Lower lobe of right lung (tissue), 2 donors: ENCODE measurements at regions not wholly inside any gene's neighbourhood (a gene's known extent, or its start where the extent isn't known, plus 50 kb on each side); places are given as distances from the start of the nearest gene placed in this dataset.

Experiments
- ATAC-seq, 2 donors: fragments of 200-7000 bp; cut with Tn5 transposase; one replicate each; pipeline ENCODE4 v1.9.1; 2020 to 2022; ENCODE audit warnings: mild to moderate bottlenecking in 2 of 2, moderate library complexity in 2 of 2
- DNase-seq: peaks from one replicate; pipeline ENCODE4 v3.0.0-alpha.2; 2020
- H3K27ac ChIP-seq: fragments of 200-600 bp; one replicate; pipeline ENCODE4 v1.8.0; 2022
- H3K27me3 ChIP-seq: fragments of 200-600 bp; one replicate; pipeline ENCODE4 v1.8.0; 2022; ENCODE audit warnings: low read depth
- H3K36me3 ChIP-seq: fragments of 200-600 bp; one replicate; pipeline ENCODE4 v1.8.0; 2022; ENCODE audit warnings: mild to moderate bottlenecking
- H3K4me1 ChIP-seq: fragments of 200-600 bp; one replicate; pipeline ENCODE4 v1.8.0; 2022
- H3K4me3 ChIP-seq: fragments of 200-600 bp; one replicate; pipeline ENCODE4 v1.8.0; 2022; ENCODE audit warnings: mild to moderate bottlenecking
- H3K9me3 ChIP-seq: fragments of 200-600 bp; one replicate; pipeline ENCODE4 v1.8.0; 2022
- CTCF ChIP-seq: fragments of 200-600 bp; IDR thresholded peaks from one replicate; pipeline ENCODE4 v1.8.0; 2022; ENCODE audit warnings: antibody characterized with exemption, mild to moderate bottlenecking
- intact Hi-C: fragments of 100-400 bp; cut with DNase I; formaldehyde crosslinking; loops from one replicate; pipeline ENCODE4 v1.11.0; 2022
- donor health status: DM: no; HTN: yes; CAD: no; lungs with severe emphysema.

GRCh38 chrX:82141942-82142341 is 940.0 kb downstream of the SH3BGRL start:
- no peak overlapping the region for H3K4me3 ChIP-seq
- H3K36me3 ChIP-seq: no peaks in the 10 kb centered on the region
- H3K9me3 ChIP-seq: no peaks in the 10 kb centered on the region
- no peaks in the 10 kb centered on the region for H3K27me3 ChIP-seq
- intact Hi-C loops: no loop called here
- DNase-seq: no peak
- no peak for TF ChIP-seq CTCF
- no peak overlapping the region for H3K27ac ChIP-seq
- no peak for ATAC-seq
- H3K4me1 ChIP-seq: no peaks in the 10 kb centered on the region

GRCh38 chrX:82161195-82161594 is 959.3 kb downstream of the SH3BGRL start:
- no peak overlapping the region for H3K27ac ChIP-seq
- no peaks in the 10 kb centered on the region for H3K27me3 ChIP-seq
- ATAC-seq (no peak), DNase-seq (no peak)
- TF ChIP-seq CTCF: no peak
- H3K4me1 ChIP-seq: no peaks in the 10 kb centered on the region
- H3K36me3 ChIP-seq: no peaks in the 10 kb centered on the region
- intact Hi-C loops: no loop called here
- no peak overlapping the region for H3K4me3 ChIP-seq
- no peaks in the 10 kb centered on the region for H3K9me3 ChIP-seq

- H3K27me3 ChIP-seq: no peaks in the 10 kb centered on the region
- no peak overlapping the region for H3K27ac ChIP-seq
- no peak for TF ChIP-seq CTCF
- H3K4me1 ChIP-seq: no peaks in the 10 kb centered on the region
- no peaks in the 10 kb centered on the region for H3K36me3 ChIP-seq
- no peaks in the 10 kb centered on the region for H3K9me3 ChIP-seq
- DNase-seq (no peak), ATAC-seq (no peak)
- intact Hi-C loops: no loop called here
- H3K4me3 ChIP-seq: no peak overlapping the region
Observed at GRCh38 chrX:82163701-82164100, 961.8 kb downstream of the SH3BGRL start.

GRCh38 chrX:82196866-82197265 is 995.0 kb downstream of the SH3BGRL start:
- no peaks in the 10 kb centered on the region for H3K4me1 ChIP-seq
- TF ChIP-seq CTCF: no peak
- no peak overlapping the region for H3K27ac ChIP-seq
- intact Hi-C loops: no loop called here
- no peaks in the 10 kb centered on the region for H3K27me3 ChIP-seq
- DNase-seq (no peak), ATAC-seq (no peak)
- no peaks in the 10 kb centered on the region for H3K9me3 ChIP-seq
- no peaks in the 10 kb centered on the region for H3K36me3 ChIP-seq
- H3K4me3 ChIP-seq: no peak overlapping the region

GRCh38 chrX:82208975-82209374 is 1007.1 kb downstream of the SH3BGRL start:
- DNase-seq (no peak), ATAC-seq (no peak)
- H3K27me3 ChIP-seq: no peaks in the 10 kb centered on the region
- H3K9me3 ChIP-seq: no peaks in the 10 kb centered on the region
- H3K4me3 ChIP-seq: no peak overlapping the region
- intact Hi-C loops: no loop called here
- no peaks in the 10 kb centered on the region for H3K4me1 ChIP-seq
- no peak for TF ChIP-seq CTCF
- H3K27ac ChIP-seq: no peak overlapping the region
- no peaks in the 10 kb centered on the region for H3K36me3 ChIP-seq

- Histone ChIP-seq H3K36me3 (no peaks in the 10 kb centered on the region), H3K27me3 (no peaks in the 10 kb centered on the region), H3K27ac (no peak overlapping the region), H3K9me3 (no peaks in the 10 kb centered on the region), H3K4me1 (no peaks in the 10 kb centered on the region), H3K4me3 (no peak overlapping the region)
- peak; percentile 13 for TF ChIP-seq CTCF
- intact Hi-C loops: no loop called here
- ATAC-seq: peak in 1 of 2 donors; percentile 65
- no peak for DNase-seq
Observed at GRCh38 chrX:82218361-82218760, 1016.5 kb downstream of the SH3BGRL start.
